AG08395 (cell line): ENCODE measurements at regions not wholly inside any gene's neighbourhood (a gene's known extent, or its start where the extent isn't known, plus 50 kb on each side); places are given as distances from the start of the nearest gene placed in this dataset.

Experiments
- DNase-seq: peaks from one replicate; pipeline ENCODE4 v3.0.0; 2012; ENCODE audit warnings: mixed read lengths, low spot score

DNA sequence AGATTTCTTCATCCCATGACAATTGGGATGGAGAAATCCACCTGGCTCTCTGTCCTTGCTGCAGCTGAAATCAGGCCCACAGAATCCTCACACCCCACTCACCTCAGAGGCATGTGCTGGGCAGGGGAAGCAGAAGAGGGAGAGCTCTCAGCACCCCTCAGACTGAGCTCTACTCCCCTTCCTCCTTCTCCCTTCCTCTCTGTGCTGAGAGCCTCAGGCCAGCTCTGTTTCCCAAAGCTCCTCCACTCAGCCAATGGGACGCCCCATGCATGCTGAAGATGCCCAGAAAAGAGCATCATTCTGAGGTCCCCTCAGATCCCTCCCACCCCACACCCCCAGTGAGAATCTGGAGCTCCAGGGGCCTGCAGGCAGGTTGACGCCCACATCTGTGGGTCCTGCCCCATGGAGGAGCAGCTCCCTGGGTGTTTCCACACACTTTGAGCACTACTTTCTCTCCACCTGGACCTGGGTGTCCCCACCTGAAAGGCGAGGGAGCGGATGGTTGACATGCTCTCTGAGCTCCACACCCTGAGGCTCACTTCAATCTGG is 637.7 kb upstream of the ID2 start:
- DNase-seq: no peak

DNA sequence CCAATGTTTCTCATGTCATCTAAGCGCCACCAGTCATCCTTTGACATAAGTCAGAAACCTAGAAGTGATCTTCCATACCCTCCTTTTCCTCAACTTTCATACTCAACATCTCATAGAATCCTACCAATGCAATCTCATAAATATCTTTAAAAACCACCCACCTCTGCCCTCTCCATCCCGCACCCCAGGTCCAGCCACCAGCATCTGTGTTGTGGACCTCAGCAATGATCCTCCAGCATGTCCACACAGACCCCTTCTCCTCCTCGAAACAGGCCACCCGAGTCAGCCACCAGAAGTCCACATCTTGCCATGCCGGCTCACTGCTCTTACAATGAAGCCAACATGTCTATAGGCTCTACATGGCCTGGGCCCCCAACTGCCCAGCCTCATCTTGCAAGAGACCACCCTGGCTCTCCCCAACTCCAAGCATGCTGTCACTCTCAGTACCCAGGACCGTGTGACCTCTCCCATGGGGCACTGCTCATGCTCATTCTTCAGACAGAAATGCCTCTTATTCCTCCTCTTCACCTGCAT is 636.7 kb upstream of the ID2 start:
- DNase-seq: no peak

DNA sequence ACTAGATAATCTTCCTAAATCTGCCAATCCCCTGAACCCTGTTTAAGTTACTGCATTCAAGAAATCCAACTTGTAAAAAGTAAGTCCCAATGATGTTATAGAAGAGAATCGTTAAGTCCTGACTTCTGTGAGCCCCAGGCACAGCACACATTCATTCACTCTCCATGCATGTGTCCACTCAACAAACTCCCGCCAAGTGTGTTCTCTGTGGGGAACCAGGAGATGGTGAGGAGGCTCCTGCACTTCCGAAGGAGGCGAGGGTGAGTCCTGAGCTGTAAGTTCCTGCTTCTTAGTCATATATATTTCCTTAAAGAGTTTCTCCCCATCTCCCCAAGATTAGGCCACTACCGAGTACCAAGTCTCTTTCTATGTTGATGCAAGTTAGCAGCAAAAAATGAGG is 635.0 kb upstream of the ID2 start:
- no peak for DNase-seq

DNA sequence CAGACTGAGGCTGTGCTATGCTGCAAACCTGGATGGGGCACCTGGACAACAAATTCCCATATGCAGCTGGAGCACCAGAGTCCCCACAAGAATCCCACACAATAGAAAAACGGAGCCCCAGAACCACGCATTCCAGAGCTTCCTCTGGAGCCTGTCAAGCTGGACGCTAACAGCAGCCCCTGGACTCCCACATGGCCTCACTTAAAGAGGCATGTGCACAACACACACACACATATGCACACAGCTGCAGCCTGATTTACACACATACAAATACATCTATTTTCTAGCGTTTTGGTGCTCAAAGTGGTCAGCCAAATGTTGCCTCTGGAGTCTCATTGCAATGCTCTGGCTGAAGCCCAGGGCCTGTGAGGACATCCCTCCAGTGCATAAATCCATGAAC is 632.7 kb upstream of the ID2 start:
- peak; percentile 25 for DNase-seq

DNA sequence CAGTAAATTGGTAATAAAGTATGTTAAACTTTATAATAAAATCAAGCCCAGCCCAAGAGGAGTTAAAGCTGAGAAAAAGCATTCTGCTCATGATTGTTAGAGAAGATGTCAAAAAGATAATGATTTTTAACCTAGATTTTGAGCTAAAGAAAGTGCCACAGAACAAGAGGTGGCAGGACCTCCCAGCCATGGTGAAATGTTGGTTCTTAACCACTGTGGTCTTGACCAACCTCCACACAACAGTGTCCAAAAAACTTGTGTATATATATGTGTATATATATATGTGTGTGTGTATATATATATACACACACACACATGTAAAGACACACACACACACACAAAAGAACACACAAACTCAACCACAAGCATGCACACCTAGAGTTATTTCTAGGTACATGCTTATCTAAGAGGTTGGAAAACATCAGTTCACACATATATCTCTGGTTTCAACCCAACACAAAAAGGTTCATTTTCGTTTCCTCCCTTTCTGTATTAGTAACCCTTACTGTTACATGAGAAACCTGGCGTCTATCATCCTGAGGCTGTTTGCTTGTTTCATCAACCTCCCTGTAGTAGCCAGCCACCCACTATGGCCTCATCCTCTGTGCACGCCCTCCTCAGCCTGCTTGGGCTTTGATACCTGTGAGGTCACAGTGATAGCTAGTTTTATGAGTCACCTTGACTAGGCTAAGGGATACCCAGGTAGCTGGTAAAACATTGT is 631.8 kb upstream of the ID2 start:
- DNase-seq: no peak

DNA sequence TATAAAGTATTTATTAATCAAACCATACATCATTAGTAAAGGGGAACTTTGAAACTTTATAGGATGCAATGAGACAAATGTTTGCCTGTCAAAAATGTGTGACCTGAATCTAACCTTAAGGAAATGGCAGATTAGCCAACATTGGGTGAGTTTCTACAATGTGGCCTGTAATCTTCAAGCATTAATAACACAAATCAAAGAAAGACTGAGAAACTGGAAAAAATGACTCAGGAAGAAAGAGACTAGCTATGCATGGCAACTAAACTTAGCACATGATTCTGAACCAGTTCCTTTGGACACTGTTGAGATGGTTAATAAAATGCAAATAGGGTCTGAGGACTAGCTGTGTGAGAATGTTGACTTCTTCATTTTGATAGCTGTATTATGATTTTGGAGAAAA is 628.6 kb upstream of the ID2 start:
- DNase-seq: peak; percentile 29

DNA sequence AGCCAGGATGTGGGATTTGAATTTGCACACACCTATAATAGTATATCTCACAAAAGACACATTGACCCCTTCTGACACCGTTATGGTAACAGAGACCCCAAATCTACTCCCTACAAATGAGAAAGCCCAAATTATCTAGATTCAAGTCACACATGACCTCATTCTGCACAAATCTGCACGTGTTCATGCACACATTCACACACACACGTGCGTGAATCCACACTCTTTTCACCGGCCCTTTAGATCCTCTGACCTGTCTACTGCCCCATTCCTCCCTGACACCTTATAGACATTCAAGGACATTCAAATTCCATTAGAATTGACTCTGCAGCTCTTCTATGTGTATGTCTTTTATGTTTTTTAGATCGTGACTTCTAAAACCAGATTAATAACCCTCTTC is 627.8 kb upstream of the ID2 start:
- DNase-seq: no peak

DNA sequence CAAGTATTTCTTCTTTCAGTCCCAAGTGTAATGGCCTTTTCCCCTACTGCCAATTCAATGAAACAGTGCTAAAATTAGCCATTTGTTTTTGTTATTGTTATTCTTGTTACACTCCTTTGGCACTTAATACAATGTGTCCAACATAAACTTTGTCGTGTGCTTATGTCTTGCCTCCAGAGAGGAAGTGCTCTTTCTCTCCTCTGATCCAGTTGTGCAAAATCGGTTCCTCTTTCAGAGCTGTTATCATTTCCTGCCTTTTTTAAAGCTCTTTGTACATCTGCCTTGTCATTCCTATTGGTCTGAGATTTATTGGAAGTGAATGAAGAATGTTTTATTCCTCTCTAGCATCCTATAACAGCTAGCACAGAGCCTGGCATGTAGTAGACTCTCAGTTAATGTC is 623.2 kb upstream of the ID2 start:
- no peak for DNase-seq

DNA sequence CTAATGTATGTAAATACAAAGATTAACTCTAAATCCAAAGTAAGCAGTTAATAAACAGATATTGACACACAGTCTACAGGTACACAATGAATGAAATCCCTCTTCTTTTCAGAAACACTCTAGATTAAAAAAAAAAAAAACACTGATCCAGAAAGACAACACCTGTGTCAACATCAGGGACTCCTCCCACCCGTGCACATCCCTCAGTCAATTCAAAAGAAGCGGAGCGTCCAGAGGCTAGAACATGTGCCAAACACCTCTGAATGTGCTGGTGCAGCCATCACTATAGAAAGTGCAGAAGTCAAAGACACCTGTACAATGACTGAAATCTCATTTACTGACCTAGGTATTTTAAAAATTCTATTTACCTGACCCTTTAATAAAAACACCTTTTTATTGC is 622.6 kb upstream of the ID2 start:
- no peak for DNase-seq

DNA sequence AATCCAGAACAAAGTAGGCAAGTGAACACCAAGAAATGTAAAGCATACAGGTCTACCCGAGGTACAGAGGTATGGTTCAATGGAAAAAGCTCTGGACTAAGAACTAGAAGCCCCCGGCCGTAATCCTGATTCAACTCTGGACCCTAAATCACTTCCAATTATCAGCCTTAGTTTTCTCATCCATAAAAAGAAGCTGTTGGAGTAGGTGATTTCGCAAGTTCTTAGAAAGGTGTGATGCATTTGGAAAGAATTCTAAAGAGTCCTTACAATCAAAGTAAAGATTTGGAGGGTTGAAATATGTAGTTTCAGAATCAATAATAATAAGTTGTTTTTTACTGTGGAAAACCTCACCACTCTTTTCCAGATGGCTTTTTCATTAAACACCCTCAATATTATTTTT is 622.1 kb upstream of the ID2 start:
- DNase-seq: no peak

DNA sequence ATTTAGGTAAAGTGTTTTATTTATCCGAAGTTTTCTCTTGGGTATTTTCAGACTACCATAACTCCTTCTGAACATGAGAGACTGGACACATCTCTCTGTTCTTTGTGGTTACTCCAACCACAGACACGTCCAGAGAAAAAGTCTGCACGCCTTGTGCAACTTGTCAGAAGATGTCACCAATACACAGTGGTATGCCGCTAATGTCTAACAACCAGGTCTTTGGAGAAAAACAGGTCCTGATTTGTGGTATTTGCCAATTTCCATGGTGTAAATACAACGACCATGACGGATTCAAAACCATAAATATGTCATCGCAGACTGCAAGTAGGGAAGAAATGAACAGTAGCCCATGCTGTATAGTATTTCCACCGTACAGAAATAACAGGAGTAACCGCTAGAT is 620.6 kb upstream of the ID2 start:
- DNase-seq: no peak

DNA sequence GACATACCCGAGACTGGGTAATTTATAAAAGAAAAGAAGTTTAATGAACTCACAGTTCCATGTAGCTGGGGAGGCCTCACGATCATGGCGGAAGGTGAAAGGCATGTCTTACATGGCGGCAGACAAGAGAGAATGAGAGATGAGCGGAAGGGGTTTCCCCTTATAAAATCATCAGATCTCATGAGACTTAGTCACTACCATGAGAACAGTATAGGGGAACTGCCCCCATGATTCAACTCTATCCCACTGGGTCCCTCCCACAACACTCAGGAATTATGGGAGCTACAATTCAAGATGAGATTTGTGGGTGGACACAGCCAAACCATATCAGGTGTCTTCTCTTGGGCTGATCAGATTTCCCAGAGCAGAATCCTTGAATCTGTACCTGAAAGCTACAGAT is 617.3 kb upstream of the ID2 start:
- DNase-seq: no peak

DNA sequence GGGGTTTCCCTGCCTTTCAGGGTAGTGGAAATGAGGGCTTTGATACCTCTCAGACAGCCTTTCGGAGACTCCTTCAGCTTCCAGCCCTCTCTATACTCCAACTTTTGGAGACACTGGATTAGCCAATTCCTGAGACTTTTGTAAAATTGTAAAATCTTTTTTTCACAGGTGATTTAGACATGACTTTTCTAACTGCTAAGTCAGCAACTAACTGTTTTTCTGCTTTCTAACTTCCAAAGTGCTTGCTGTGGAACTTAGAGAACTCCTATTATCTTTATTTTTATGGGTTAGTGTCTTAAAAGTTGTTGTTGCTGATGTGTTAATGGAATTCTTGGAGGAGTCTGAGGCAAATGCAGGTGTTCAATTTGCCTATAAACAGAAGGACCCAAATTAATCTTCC is 616.7 kb upstream of the ID2 start:
- no peak for DNase-seq

DNA sequence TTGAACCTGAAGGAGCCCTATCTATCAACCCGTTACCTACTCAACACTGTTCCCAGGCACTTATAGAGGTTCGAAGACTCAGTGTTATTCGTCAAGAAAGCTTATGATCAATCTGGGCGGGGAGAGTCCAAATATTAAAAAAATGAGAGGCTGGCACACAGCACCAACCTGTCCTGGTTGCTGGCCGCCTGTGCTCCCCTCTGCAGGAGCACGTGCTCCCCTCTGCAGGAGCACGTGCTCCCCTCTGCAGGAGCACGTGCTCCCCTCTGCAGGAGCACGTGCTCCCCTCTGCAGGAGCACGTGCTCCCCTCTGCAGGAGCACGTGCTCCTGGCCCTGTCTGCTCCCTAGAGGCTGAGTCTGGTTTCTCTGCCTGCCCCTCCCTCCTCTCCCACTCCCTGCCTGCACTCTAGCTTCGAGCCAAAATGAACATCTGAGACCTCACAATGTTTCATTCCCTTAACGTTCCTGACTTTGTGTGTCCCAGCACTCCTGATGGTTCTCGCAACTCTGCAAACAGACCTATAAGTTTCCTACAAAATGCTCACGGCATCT is 614.0 kb upstream of the ID2 start:
- no peak for DNase-seq

DNA sequence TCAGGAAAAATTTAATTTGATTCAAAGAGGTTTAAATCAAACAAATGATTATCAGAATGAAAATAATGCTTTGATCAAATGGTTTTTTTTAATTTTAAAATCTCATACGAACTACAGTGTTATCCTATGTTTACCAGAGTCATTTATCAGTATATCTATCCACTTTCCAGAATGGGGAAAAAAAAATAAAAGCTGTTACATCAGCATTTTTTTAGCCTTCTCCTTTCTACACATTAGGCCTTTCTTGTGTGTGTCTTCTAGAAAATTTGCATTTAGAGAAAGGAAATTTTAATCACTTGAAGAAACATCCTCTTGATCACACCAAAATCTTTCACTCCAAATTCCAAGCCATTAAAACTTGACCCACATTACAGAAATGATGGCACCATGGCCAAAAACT is 608.9 kb upstream of the ID2 start:
- no peak for DNase-seq

DNA sequence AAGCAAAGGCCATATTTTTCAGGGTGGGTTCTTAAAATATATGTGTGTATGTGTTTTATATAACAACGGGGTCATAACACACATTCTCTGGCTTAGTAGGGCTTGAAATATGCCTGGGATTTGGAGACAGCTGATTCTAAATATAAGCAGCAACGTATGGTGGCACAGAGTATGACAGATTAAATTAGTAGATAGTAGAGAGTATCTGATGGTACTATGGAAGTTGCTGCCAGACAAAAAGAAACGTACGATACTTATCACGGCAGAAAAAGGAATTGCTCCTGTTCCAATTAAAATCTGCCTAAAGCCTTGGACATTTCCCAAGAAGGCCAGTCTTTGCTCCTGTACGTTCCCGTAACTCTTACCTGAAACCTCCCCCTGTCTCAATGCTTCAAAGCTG is 607.9 kb upstream of the ID2 start:
- DNase-seq: no peak

DNA sequence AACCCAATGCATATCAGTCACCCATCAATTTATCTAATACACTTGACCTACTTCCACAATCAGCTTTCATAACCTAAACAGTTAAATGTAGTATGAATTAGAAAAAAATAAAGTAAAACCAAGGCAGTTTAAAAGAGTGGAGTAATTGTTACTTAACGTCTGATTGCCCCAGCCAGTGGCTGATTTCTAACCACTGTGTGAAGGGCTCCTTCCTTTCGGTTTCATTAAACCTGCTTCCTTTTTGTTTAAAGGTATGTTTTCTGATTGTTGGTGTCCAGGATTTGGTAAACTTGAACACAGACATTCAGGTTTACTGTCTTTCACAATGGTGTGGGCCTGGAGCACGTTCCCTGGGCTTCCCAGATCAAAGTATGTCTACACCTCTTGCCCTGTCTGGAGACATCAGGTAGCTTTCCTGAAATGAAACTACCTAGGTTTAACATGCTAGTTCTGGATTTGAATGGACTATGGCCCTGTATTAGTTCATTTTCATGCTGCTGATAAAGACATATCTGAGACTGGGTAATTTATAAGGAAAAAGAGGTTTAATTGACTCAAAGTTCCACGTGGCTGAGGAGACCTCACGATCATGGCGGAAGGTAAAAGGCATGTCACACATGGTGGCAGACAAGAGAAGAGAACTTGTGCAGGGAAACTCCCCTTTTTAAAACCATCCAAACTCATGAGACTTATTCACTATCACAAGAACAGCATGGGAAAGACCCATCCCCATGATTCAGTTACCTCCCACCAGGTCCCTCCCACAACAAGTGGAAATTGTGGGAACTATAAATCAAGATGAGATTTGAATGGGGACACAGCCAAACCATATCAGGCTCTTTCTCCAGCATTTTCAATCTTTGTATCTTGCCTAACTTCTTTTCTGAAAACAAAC is 605.2 kb upstream of the ID2 start:
- no peak for DNase-seq

DNA sequence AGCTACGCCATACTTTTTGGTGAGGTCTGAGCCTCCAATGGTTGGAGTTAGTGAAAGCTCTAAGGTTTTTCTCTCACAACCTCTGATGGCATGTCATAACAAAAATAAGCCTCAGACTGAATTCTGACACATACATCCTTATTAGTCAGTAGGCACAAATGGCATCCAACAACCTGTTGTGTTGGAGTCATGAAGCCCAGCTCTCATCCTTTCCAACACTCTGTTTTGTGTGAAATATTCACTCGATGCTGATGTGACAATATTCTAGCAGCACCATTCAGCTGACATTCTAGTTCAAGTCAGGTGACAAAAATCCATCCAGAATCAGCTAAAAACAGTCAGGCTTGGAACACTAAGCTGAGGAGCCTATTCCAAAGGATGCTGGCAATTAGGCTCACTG is 603.2 kb upstream of the ID2 start:
- DNase-seq: no peak

DNA sequence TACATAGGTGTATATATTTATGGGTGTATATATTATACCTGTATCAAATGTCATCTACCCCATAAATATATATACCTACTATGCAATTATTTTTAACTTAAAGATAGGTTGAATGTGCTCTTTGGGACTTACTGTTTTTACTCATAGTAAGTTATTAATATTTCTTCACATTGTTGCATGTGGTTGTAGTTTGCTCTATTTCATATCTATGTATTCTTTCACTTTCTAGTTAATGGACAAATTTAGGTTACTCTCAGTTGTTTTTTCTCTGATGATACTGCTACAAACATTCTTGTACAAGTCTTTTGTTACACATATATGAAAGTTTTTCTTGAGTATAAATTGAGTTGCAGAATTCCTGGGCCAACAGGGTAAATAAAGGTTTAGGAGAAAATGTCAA is 601.8 kb upstream of the ID2 start:
- no peak for DNase-seq

DNA sequence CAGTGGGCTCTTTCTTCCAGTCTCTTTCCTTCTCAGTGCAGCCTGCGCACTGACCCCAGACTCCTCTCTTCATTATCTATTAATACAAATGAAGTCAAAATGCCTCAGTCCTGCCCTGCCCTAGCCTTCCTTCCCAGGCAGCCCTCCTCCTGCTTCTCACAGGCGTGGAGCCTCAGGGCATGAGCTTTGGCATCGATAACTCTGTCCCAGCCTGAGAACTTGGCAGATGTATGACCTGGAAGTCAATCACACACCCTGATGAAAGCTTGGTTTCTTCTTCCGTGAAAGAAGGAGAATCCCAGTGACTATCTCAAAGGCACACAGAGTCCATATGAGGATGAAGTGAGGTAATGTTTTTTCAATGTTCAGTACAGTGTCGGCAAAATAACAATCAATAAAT is 600.7 kb upstream of the ID2 start:
- no peak for DNase-seq

DNA sequence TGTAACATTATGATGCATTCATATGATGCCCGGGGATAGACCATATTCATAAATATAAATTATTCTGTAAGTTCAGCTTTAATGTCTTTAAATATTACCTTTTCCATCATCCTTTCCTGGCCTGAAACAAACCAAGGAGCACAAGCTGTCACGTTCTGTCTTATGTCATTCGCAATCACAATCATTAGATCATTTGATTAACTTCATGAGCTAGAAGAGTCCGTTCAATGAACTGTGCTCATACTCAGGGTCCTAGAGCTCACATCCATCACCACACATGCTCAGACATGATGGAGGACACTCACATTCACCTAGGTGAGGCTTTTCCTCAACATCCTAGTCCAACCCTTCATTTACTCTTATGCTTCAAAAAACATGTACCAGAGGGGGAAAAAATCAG is 599.0 kb upstream of the ID2 start:
- no peak for DNase-seq

DNA sequence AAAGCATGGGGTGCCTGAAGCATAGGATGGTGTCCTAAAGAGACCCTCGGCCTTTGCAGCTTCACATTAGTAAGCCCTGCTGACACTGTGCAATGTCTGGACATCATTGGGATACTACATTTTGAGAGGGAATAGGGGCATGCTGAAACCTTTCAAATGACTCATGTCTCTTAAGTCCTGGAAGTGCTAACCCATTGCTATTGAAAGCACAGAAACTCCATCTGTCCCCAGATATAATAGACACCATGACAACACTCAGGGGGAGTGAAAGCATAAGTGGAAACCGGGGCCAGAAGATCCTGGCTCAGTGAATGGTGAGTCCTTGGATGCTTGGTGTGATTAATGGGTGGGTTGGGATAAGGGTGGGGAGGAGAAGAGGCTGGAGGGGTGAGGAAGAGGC is 595.5 kb upstream of the ID2 start:
- peak; percentile 19 for DNase-seq
